HCT116 (cell line): ENCODE measurements at regions not wholly inside any gene's neighbourhood (a gene's known extent, or its start where the extent isn't known, plus 50 kb on each side); places are given as distances from the start of the nearest gene placed in this dataset.

ENCODE experiments used
- ATAC-seq: fragments of 200-7000 bp; cut with Tn5 transposase; 2 replicates; pipeline ENCODE4 v1.9.1; 2020; ENCODE audit warnings: mild to moderate bottlenecking, moderate library complexity
- BruUV-seq: library from RNA; stranded (reverse); fragments of 400-500 nt; replicated peaks from 2 replicates; lab custom pipeline; 2021; lab: Mats Ljungman, UMichigan
- CTCF ChIA-PET: fragments of 300-600 bp; sonication (Branson Sonifier 250); formaldehyde crosslinking; loops from one replicate; lab custom pipeline; 2021; ENCODE audit warnings: antibody characterized with exemption; lab: Charles Lee
- POLR2A ChIA-PET: fragments of 300-600, 350-600 bp; sonication (Branson Sonifier 250); formaldehyde crosslinking; loops from one replicate; lab custom pipeline; 2021; ENCODE audit warnings: antibody characterized with exemption; lab: Charles Lee
- RAD21 ChIA-PET, 2 experiments: fragments of 300-600 bp; sonication (Branson Sonifier 250); formaldehyde crosslinking; loops; one replicate each; lab custom pipeline; 2023; ENCODE audit warnings: low total read pairs in 2 of 2; ENCODE audit not compliant: uncharacterized antibody in 2 of 2, unreplicated experiment in 2 of 2, low non-redundant PET in 1 of 2; lab: Charles Lee
- DNase-seq: peaks from one replicate; pipeline ENCODE4 v3.0.0-alpha.2; 2010; ENCODE audit warnings: low read depth, low spot score
- H2AFZ ChIP-seq: fragments of 200-600 bp; shearing (Covaris generic), sonication (generic); 2 replicates; pipeline ENCODE4 v1.6.1; 2017; ENCODE audit warnings: low read depth, mixed run types, mixed read lengths, antibody characterized with exemption, low read length; ENCODE audit not compliant: poor library complexity, severe bottlenecking
- H3K27ac ChIP-seq: 2 replicates; pipeline ENCODE4 v1.5.1; 2012; ENCODE audit warnings: low read depth, low read length
- H3K27me3 ChIP-seq: fragments of 200-600 bp; sonication (generic); 2 replicates; pipeline ENCODE4 v1.6.1; 2016; ENCODE audit warnings: mixed run types, low read length, mixed read lengths; ENCODE audit not compliant: insufficient read depth
- H3K36me3 ChIP-seq, 2 experiments: fragments of 200-500 bp in 1 of 2; fragments of 200-600 bp in 1 of 2; sonication (Bioruptor generic) in 1 of 2; sonication (generic) in 1 of 2; 2 replicates each; pipeline versions ENCODE4 v1.5.1 to v1.6.1; 2014 to 2016; ENCODE audit warnings: low read length in 2 of 2, inconsistent platforms in 1 of 2, mixed read lengths in 1 of 2, mixed run types in 1 of 2; ENCODE audit not compliant: insufficient read depth in 2 of 2, control insufficient read depth in 1 of 2
- H3K4me1 ChIP-seq, 2 experiments: fragments of 200-600 bp in 1 of 2; sonication (generic) in 1 of 2; 2 replicates each; pipeline versions ENCODE4 v1.5.1 to v1.6.1; 2012 to 2017; ENCODE audit warnings: low read length in 2 of 2, inconsistent platforms in 1 of 2, mild to moderate bottlenecking in 1 of 2, mixed read lengths in 1 of 2, mixed run types in 1 of 2, moderate library complexity in 1 of 2; ENCODE audit not compliant: insufficient read depth in 2 of 2, control insufficient read depth in 1 of 2
- H3K4me2 ChIP-seq: fragments of 200-600 bp; sonication (generic); 2 replicates; pipeline ENCODE4 v1.6.1; 2017; ENCODE audit warnings: mixed run types, low read length, mixed read lengths
- H3K4me3 ChIP-seq, 2 experiments: fragments of 200-600 bp in 1 of 2; sonication (generic) in 1 of 2; replicated peaks in 1 of 2; 2 replicates each; pipeline ENCODE4 v1.5.1; 2011 to 2016; ENCODE audit warnings: low read length in 2 of 2, control low read depth in 1 of 2, low read depth in 1 of 2, mild to moderate bottlenecking in 1 of 2, mixed read lengths in 1 of 2, mixed run types in 1 of 2
- H3K79me2 ChIP-seq: fragments of 200-600 bp; sonication (generic); 2 replicates; pipeline ENCODE4 v1.6.1; 2017; ENCODE audit warnings: mild to moderate bottlenecking, mixed run types, low read length, moderate library complexity, mixed read lengths; ENCODE audit not compliant: insufficient read depth
- H3K9ac ChIP-seq: fragments of 200-600 bp; sonication (generic); 2 replicates; pipeline ENCODE4 v1.6.1; 2016; ENCODE audit warnings: low read length, mixed read lengths
- H3K9me2 ChIP-seq: fragments of 200-600 bp; sonication (generic), shearing (Covaris generic); 2 replicates; pipeline ENCODE4 v1.6.1; 2017; ENCODE audit warnings: mixed run types, mild to moderate bottlenecking, moderate library complexity; ENCODE audit not compliant: insufficient read depth
- H3K9me3 ChIP-seq, 2 experiments: fragments of 200-500 bp in 1 of 2; fragments of 200-600 bp in 1 of 2; sonication (Bioruptor generic) in 1 of 2; sonication (generic) in 1 of 2; 2 replicates each; pipeline ENCODE4 v1.6.1; 2014 to 2017; ENCODE audit warnings: low read length in 2 of 2, mixed read lengths in 2 of 2, inconsistent platforms in 1 of 2, low read depth in 1 of 2, mild to moderate bottlenecking in 1 of 2, mixed run types in 1 of 2, moderate library complexity in 1 of 2; ENCODE audit not compliant: control insufficient read depth in 1 of 2, insufficient read depth in 1 of 2
- H4K20me1 ChIP-seq: fragments of 200-600 bp; sonication (generic), shearing (Covaris generic); 2 replicates; pipeline ENCODE4 v1.6.1; 2017; ENCODE audit warnings: mixed run types, mild to moderate bottlenecking, moderate library complexity; ENCODE audit not compliant: insufficient read depth
- CBX3 ChIP-seq: IDR thresholded peaks from 2 replicates; pipeline ENCODE4 v1.6.1; 2012; ENCODE audit warnings: low read depth
- CEBPB ChIP-seq: IDR thresholded peaks from 2 replicates; pipeline ENCODE4 v1.6.1; 2012; ENCODE audit warnings: low read depth
- EGR1 ChIP-seq: IDR thresholded peaks from 2 replicates; pipeline ENCODE4 v1.6.1; 2012; ENCODE audit warnings: low read depth
- EZH2 ChIP-seq: fragments of 200-600 bp; sonication (generic); IDR thresholded peaks from 2 replicates; pipeline ENCODE4 v1.6.1; 2017; ENCODE audit warnings: antibody characterized with exemption, mixed run types
- JUND ChIP-seq: IDR thresholded peaks from 2 replicates; pipeline ENCODE4 v1.6.1; 2012
- POLR2AphosphoS5 ChIP-seq: IDR thresholded peaks from 2 replicates; pipeline ENCODE4 v1.6.1; 2011; ENCODE audit warnings: mild to moderate bottlenecking, low read depth, low read length, moderate library complexity
- RAD21 ChIP-seq: IDR thresholded peaks from 2 replicates; pipeline ENCODE4 v1.6.1; 2012; ENCODE audit warnings: low read depth, mild to moderate bottlenecking
- SIN3A ChIP-seq: IDR thresholded peaks from 2 replicates; pipeline ENCODE4 v1.6.1; 2012; ENCODE audit warnings: low read depth
- SP1 ChIP-seq: IDR thresholded peaks from 2 replicates; pipeline ENCODE4 v1.6.1; 2012; ENCODE audit warnings: low read depth
- SRF ChIP-seq: IDR thresholded peaks from 2 replicates; pipeline ENCODE4 v1.6.1; 2012; ENCODE audit warnings: low read depth
- TCF7L2 ChIP-seq: IDR thresholded peaks from 2 replicates; pipeline ENCODE4 v1.7.0; 2011; ENCODE audit warnings: borderline replicate concordance, inconsistent platforms; ENCODE audit not compliant: insufficient read depth, insufficient read length; ENCODE audit errors: extremely low read depth
- YY1 ChIP-seq: IDR thresholded peaks from 2 replicates; pipeline ENCODE4 v1.6.1; 2011; ENCODE audit warnings: low read length, low read depth, moderate library complexity, mild to moderate bottlenecking; ENCODE audit not compliant: insufficient replicate concordance; ENCODE audit errors: extremely low read depth
- ZFX ChIP-seq: fragments of 450-650 bp; IDR thresholded peaks from 2 replicates; pipeline ENCODE4 v1.6.1; 2017
- ZNF274 ChIP-seq: fragments of 200-500 bp; sonication (Bioruptor generic); IDR thresholded peaks from 2 replicates; pipeline ENCODE4 v1.6.1; 2014; ENCODE audit warnings: mild to moderate bottlenecking, low read depth, low read length, inconsistent platforms
- intact Hi-C: fragments of 100-400 bp; cut with micrococcal nuclease; formaldehyde crosslinking; loops from 2 replicates; pipeline ENCODE4 v1.10.0; 2022
- TF ChIP-seq, protein P1 (sequence below): IDR thresholded peaks from 2 replicates; pipeline ENCODE4 v1.6.1; 2012
- TF ChIP-seq, protein P2 (sequence below): IDR thresholded peaks from 2 replicates; pipeline ENCODE4 v1.6.1; 2012; ENCODE audit warnings: low read depth
- TF ChIP-seq, protein P3 (sequence below): IDR thresholded peaks from 2 replicates; pipeline ENCODE4 v1.6.1; 2011; ENCODE audit warnings: mild to moderate bottlenecking, low read length, moderate library complexity; ENCODE audit not compliant: insufficient replicate concordance; ENCODE audit errors: extremely low read depth
- TF ChIP-seq, protein P4 (sequence below), 3 experiments: fragments of 200-600 bp in 1 of 3; sonication (generic) in 1 of 3; IDR thresholded peaks in 2 of 3; conservative IDR thresholded peaks in 1 of 3; 2 replicates each; pipeline ENCODE4 v1.5.1; 2012 to 2017; ENCODE audit warnings: low read depth in 2 of 3, low read length in 2 of 3, antibody characterized with exemption in 1 of 3, borderline replicate concordance in 1 of 3, control low read depth in 1 of 3, mild to moderate bottlenecking in 1 of 3, mixed read lengths in 1 of 3, mixed run types in 1 of 3, moderate library complexity in 1 of 3; ENCODE audit not compliant: insufficient read depth in 1 of 3
- TF ChIP-seq, protein P5 (sequence below): IDR thresholded peaks from 2 replicates; pipeline ENCODE4 v1.6.1; 2012

DNA sequence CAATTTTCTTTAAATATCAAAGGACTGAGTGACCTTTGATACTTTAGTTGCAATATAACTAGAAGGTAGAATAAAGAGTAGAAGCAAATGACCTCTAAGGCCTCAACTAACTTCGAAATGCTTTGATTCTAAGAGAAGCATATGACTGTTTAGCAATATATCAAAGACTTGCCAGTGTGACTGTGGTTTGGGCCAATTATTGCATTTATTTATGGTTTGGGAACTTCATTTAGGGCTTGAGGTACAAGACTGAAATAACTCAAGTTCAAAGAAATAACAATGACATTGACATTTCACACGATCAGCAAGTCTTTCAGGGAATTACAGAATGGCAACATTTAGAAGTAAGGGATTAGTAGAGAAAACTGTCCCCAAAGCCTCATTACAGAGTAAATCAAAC is 709.7 kb upstream of the LRRC4C start:
- H3K27me3 ChIP-seq: no peaks in the 10 kb centered on the region
- POLR2A ChIA-PET: no interaction called here
- RAD21 ChIA-PET: no interaction called here
- no peaks in the 10 kb centered on the region for H4K20me1 ChIP-seq
- H3K27ac ChIP-seq: no peak overlapping the region
- CTCF ChIA-PET: no interaction called here
- H3K9ac ChIP-seq: no peak overlapping the region
- H3K4me2 ChIP-seq: no peak overlapping the region
- no peak overlapping the region for H3K4me3 ChIP-seq
- no peaks in the 10 kb centered on the region for H3K4me1 ChIP-seq
- TF ChIP-seq SRF (no peak), TCF7L2 (no peak), CBX3 (no peak), YY1 (no peak), SP1 (no peak), EGR1 (no peak), JUND (no peak), CEBPB (no peak), RAD21 (no peak), ZNF274 (no peak), POLR2AphosphoS5 (no peak), SIN3A (no peak), EZH2 (no peak), ZFX (no peak)
- TF ChIP-seq, protein P1, sequence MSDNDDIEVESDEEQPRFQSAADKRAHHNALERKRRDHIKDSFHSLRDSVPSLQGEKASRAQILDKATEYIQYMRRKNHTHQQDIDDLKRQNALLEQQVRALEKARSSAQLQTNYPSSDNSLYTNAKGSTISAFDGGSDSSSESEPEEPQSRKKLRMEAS: no peak
- TF ChIP-seq, protein P2, sequence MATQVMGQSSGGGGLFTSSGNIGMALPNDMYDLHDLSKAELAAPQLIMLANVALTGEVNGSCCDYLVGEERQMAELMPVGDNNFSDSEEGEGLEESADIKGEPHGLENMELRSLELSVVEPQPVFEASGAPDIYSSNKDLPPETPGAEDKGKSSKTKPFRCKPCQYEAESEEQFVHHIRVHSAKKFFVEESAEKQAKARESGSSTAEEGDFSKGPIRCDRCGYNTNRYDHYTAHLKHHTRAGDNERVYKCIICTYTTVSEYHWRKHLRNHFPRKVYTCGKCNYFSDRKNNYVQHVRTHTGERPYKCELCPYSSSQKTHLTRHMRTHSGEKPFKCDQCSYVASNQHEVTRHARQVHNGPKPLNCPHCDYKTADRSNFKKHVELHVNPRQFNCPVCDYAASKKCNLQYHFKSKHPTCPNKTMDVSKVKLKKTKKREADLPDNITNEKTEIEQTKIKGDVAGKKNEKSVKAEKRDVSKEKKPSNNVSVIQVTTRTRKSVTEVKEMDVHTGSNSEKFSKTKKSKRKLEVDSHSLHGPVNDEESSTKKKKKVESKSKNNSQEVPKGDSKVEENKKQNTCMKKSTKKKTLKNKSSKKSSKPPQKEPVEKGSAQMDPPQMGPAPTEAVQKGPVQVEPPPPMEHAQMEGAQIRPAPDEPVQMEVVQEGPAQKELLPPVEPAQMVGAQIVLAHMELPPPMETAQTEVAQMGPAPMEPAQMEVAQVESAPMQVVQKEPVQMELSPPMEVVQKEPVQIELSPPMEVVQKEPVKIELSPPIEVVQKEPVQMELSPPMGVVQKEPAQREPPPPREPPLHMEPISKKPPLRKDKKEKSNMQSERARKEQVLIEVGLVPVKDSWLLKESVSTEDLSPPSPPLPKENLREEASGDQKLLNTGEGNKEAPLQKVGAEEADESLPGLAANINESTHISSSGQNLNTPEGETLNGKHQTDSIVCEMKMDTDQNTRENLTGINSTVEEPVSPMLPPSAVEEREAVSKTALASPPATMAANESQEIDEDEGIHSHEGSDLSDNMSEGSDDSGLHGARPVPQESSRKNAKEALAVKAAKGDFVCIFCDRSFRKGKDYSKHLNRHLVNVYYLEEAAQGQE: no peak
- TF ChIP-seq, protein P3, sequence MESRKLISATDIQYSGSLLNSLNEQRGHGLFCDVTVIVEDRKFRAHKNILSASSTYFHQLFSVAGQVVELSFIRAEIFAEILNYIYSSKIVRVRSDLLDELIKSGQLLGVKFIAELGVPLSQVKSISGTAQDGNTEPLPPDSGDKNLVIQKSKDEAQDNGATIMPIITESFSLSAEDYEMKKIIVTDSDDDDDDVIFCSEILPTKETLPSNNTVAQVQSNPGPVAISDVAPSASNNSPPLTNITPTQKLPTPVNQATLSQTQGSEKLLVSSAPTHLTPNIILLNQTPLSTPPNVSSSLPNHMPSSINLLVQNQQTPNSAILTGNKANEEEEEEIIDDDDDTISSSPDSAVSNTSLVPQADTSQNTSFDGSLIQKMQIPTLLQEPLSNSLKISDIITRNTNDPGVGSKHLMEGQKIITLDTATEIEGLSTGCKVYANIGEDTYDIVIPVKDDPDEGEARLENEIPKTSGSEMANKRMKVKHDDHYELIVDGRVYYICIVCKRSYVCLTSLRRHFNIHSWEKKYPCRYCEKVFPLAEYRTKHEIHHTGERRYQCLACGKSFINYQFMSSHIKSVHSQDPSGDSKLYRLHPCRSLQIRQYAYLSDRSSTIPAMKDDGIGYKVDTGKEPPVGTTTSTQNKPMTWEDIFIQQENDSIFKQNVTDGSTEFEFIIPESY: no peak
- TF ChIP-seq, protein P4, sequence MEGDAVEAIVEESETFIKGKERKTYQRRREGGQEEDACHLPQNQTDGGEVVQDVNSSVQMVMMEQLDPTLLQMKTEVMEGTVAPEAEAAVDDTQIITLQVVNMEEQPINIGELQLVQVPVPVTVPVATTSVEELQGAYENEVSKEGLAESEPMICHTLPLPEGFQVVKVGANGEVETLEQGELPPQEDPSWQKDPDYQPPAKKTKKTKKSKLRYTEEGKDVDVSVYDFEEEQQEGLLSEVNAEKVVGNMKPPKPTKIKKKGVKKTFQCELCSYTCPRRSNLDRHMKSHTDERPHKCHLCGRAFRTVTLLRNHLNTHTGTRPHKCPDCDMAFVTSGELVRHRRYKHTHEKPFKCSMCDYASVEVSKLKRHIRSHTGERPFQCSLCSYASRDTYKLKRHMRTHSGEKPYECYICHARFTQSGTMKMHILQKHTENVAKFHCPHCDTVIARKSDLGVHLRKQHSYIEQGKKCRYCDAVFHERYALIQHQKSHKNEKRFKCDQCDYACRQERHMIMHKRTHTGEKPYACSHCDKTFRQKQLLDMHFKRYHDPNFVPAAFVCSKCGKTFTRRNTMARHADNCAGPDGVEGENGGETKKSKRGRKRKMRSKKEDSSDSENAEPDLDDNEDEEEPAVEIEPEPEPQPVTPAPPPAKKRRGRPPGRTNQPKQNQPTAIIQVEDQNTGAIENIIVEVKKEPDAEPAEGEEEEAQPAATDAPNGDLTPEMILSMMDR (IDR thresholded peaks at IDR 0.05 in 2 of 3, conservative IDR thresholded peaks at IDR 0.05 in 1 of 3; ENCODE audit: borderline replicate concordance in 1 of 3, insufficient read depth in 1 of 3, low read depth in 2 of 3, low read length in 2 of 3): no peak
- TF ChIP-seq, protein P5, sequence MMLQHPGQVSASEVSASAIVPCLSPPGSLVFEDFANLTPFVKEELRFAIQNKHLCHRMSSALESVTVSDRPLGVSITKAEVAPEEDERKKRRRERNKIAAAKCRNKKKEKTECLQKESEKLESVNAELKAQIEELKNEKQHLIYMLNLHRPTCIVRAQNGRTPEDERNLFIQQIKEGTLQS: no peak
- TF ChIP-seq, all 23 proteins: peak for 0
- Histone ChIP-seq H3K79me2 (no peaks in the 10 kb centered on the region), H3K36me3 (no peaks in the 10 kb centered on the region), H3K9me3 (peaks cover 3 to 6% of the 10 kb centered on the region in 2 experiments; a peak in 2 of 4 replicates), H3K9me2 (no peaks in the 10 kb centered on the region), H2AFZ (no peak overlapping the region)
- no peak for ATAC-seq
- intact Hi-C loops: no loop called here
- BruUV-seq: no TSS peak
- DNase-seq: no peak
